Type B pancreatic cell (in vitro differentiated cells): ENCODE measurements at regions not wholly inside any gene's neighbourhood (a gene's known extent, or its start where the extent isn't known, plus 50 kb on each side); places are given as distances from the start of the nearest gene placed in this dataset.

Experiments
- DNase-seq: peaks from one replicate; pipeline ENCODE4 v3.0.0; 2021; ENCODE audit warnings: mixed read lengths; ENCODE audit not compliant: unreplicated experiment; ENCODE audit errors: extremely low spot score
- H3K27ac Mint-ChIP-seq: 2 replicates; pipeline ENCODE4 v1.8.0; 2021; ENCODE audit warnings: mild to moderate bottlenecking, mixed read lengths
- H3K27me3 Mint-ChIP-seq: 2 replicates; pipeline ENCODE4 v1.8.0; 2021; ENCODE audit warnings: mixed read lengths
- H3K36me3 Mint-ChIP-seq: 2 replicates; pipeline ENCODE4 v1.8.0; 2021; ENCODE audit warnings: mixed read lengths
- H3K4me1 Mint-ChIP-seq: one replicate; pipeline ENCODE4 v1.8.0; 2021; ENCODE audit warnings: mixed read lengths; ENCODE audit not compliant: unreplicated experiment
- H3K4me3 Mint-ChIP-seq: 2 replicates; pipeline ENCODE4 v1.8.0; 2021; ENCODE audit warnings: mild to moderate bottlenecking, mixed read lengths
- H3K9me3 Mint-ChIP-seq: 2 replicates; pipeline ENCODE4 v1.8.0; 2021; ENCODE audit warnings: mixed read lengths
- CTCF ChIP-seq: fragments of 200-600 bp; sonication (generic); conservative IDR thresholded peaks from 2 replicates; pipeline ENCODE4 v1.5.0; 2021; ENCODE audit warnings: antibody characterized with exemption, mild to moderate bottlenecking

GRCh38 chr9:99350461-99350860 lies 128.4 kb downstream of the SEC61B start:
- Mint-ChIP-seq H3K9me3 (no peaks in the 10 kb centered on the region), H3K4me1 (no peaks in the 10 kb centered on the region), H3K27ac (no peak overlapping the region), H3K4me3 (no peak overlapping the region), H3K27me3 (peaks cover 2% of the 10 kb centered on the region), H3K36me3 (no peaks in the 10 kb centered on the region)
- DNase-seq, result no peak
- no peak for TF ChIP-seq CTCF

DNA sequence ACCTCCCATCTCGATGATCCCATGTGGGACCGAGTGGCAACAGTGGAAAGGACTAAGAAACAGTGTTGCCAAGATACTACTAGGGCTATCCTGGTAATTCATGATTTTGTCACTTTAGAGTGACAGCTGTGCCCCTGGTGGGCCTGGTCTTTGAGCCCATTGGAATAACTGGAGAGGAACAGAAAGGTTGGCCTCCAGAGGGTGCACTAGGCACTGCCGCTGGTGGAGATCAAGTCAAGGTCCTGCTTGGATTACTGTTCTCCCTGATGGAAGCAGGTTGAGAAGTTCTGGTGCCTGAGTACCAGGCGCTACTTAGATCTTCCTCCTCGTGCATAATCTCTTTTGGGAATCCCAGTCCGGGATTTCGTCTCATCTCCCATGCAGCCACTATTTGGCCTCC lies 129.6 kb downstream of the SEC61B start:
- no peaks in the 10 kb centered on the region for H3K4me1 Mint-ChIP-seq

DNA sequence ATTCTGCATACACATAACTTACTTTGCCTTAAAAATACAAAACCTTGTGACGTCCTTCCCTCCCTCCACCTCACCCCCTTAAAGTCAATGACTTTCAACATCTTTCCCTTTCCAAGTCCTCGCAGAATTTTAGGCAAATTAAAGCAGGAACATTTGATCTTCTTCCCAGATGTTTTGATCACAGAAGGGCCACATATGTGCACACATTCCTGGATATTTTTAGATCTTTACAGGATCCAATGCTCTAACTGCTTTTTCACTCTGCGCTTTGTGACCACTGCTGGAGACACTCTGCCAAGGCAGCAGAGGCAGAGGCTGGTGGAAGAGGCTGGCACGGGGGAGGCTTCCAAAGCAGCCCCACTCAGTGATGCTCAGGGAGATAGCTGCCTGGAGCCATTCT lies 130.7 kb downstream of the SEC61B start:
- no peak for DNase-seq
- Mint-ChIP-seq H3K27me3 (no peaks in the 10 kb centered on the region), H3K4me3 (no peak overlapping the region), H3K4me1 (no peaks in the 10 kb centered on the region), H3K9me3 (no peaks in the 10 kb centered on the region), H3K36me3 (no peaks in the 10 kb centered on the region), H3K27ac (no peak overlapping the region)
- no peak for TF ChIP-seq CTCF

More for the DNA sequence above, 129.6 kb downstream of the SEC61B start:
- no peak for DNase-seq
- Mint-ChIP-seq H3K36me3 (no peaks in the 10 kb centered on the region), H3K27ac (no peak overlapping the region), H3K27me3 (no peaks in the 10 kb centered on the region), H3K9me3 (no peaks in the 10 kb centered on the region), H3K4me3 (no peak overlapping the region)
- no peak for TF ChIP-seq CTCF

GRCh38 chr9:99353408-99353807 lies 131.3 kb downstream of the SEC61B start:
- no peak overlapping the region for H3K4me3 Mint-ChIP-seq
- peaks cover 3% of the 10 kb centered on the region for H3K27me3 Mint-ChIP-seq
- H3K9me3 Mint-ChIP-seq, result no peaks in the 10 kb centered on the region
- no peak for DNase-seq
- TF ChIP-seq CTCF, result no peak
- H3K36me3 Mint-ChIP-seq, result no peaks in the 10 kb centered on the region
- no peak overlapping the region for H3K27ac Mint-ChIP-seq
- no peaks in the 10 kb centered on the region for H3K4me1 Mint-ChIP-seq

DNA sequence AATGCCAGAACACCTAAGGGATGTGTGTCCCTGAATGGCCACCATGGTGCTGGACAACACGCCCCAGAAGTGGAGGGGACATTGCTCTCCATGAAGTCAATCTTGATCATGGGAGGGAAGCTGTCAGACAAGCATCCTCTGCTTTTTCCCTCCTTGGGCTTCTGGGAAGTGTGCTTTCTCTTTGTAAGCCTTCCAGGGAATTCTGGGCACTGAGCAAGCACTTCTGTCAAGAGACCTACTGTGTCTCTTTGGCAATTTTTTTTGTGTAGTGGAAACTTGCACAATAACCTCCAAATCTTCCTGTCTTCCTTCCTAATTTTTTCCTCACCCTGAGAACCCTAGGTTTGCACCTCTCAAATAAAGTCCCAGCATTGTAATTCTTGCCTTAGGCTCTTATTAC lies 132.0 kb downstream of the SEC61B start:
- H3K4me1 Mint-ChIP-seq, result no peaks in the 10 kb centered on the region
- H3K27me3 Mint-ChIP-seq, result peaks cover 8% of the 10 kb centered on the region
- no peak overlapping the region for H3K4me3 Mint-ChIP-seq
- no peaks in the 10 kb centered on the region for H3K9me3 Mint-ChIP-seq
- no peak for TF ChIP-seq CTCF
- no peak overlapping the region for H3K27ac Mint-ChIP-seq
- DNase-seq, result no peak
- no peaks in the 10 kb centered on the region for H3K36me3 Mint-ChIP-seq

DNA sequence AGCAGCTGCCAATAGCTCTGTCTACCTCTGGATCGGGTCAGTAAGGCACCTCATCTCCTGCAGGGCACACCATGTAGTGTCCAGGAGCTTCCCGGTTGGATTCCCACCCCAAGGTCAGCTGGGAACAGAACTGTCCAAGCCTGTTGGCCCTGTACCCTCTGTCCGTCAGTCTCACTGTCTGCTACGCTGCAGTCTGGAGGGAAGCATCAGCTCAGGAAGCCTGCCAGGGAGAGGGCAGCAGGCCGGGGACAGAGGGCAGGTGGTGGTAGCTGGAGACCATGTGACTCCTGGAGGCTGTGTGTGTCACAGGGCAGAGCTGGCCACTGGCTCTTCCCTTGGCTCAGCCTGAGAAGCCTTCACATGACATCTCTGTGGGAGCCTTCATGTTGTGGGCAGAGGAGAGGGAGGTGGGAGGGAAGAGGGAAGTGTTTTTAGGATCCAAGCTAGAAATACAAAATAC lies 134.5 kb downstream of the SEC61B start:
- Mint-ChIP-seq H3K4me1 (no peaks in the 10 kb centered on the region), H3K9me3 (no peaks in the 10 kb centered on the region), H3K4me3 (no peak overlapping the region), H3K27me3 (peaks cover 25% of the 10 kb centered on the region), H3K27ac (no peak overlapping the region), H3K36me3 (no peaks in the 10 kb centered on the region)
- no peak for TF ChIP-seq CTCF
- DNase-seq, result no peak
